SK-N-SH (cell line): ENCODE measurements at regions not wholly inside any gene's neighbourhood (a gene's known extent, or its start where the extent isn't known, plus 50 kb on each side); places are given as distances from the start of the nearest gene placed in this dataset.

Experiments
- CTCF ChIA-PET: fragments of 300-600, 350-600 bp; formaldehyde crosslinking; extraction: SDS; loops from one replicate; lab custom pipeline; 2021; lab: Yijun Ruan, JAX
- POLR2A ChIA-PET: fragments of 350-600 bp; sonication (Branson Sonifier 250); formaldehyde crosslinking; extraction: SDS; loops from one replicate; lab custom pipeline; 2020; ENCODE audit warnings: antibody characterized with exemption, inconsistent platforms; lab: Yijun Ruan, JAX
- DNase-seq: peaks from one replicate; pipeline ENCODE4 v3.0.0; 2012
- H2AFZ ChIP-seq: fragments of 200-600 bp; sonication (generic); 2 replicates; pipeline ENCODE4 v1.8.1; 2016; ENCODE audit warnings: antibody characterized with exemption, mild to moderate bottlenecking, low read depth
- H3F3A ChIP-seq: fragments of 200-600 bp; sonication (generic); replicated peaks from 2 replicates; pipeline ENCODE3; 2016; ENCODE audit warnings: antibody characterized with exemption, mild to moderate bottlenecking; ENCODE audit not compliant: insufficient read depth
- H3K27ac ChIP-seq, 2 experiments: fragments of 200-500 bp in 1 of 2; fragments of 200-600 bp in 1 of 2; sonication (Bioruptor generic) in 1 of 2; sonication (generic), shearing (Covaris generic) in 1 of 2; 2 replicates each; pipeline versions ENCODE4 v1.5.1 to v1.6.1; 2014 to 2016; ENCODE audit warnings: low read depth in 2 of 2, inconsistent platforms in 1 of 2, low read length in 1 of 2, mild to moderate bottlenecking in 1 of 2, mixed read lengths in 1 of 2
- H3K27me3 ChIP-seq: fragments of 200-600 bp; sonication (generic), shearing (Covaris generic); 2 replicates; pipeline ENCODE4 v1.6.1; 2016; ENCODE audit warnings: mixed run types; ENCODE audit not compliant: insufficient read depth
- H3K36me3 ChIP-seq, 2 experiments: fragments of 200-500 bp in 1 of 2; fragments of 200-600 bp in 1 of 2; sonication (Bioruptor generic) in 1 of 2; sonication (generic) in 1 of 2; replicated peaks in 1 of 2; 2 replicates each; pipeline versions ENCODE3 to v1.5.1; 2014 to 2016; ENCODE audit warnings: low read length in 1 of 2, mild to moderate bottlenecking in 1 of 2; ENCODE audit not compliant: insufficient read depth in 2 of 2, control insufficient read depth in 1 of 2
- H3K4me1 ChIP-seq, 2 experiments: fragments of 200-500 bp in 1 of 2; fragments of 200-600 bp in 1 of 2; sonication (Bioruptor generic) in 1 of 2; sonication (generic), shearing (Covaris generic) in 1 of 2; 2 replicates each; pipeline versions ENCODE4 v1.5.1 to v1.6.1; 2014 to 2016; ENCODE audit warnings: low read depth in 1 of 2, low read length in 1 of 2, mixed run types in 1 of 2; ENCODE audit not compliant: insufficient read depth in 2 of 2, control insufficient read depth in 1 of 2
- H3K4me2 ChIP-seq: fragments of 200-600 bp; sonication (generic), shearing (Covaris generic); 2 replicates; pipeline ENCODE4 v1.6.1; 2017; ENCODE audit warnings: mixed run types
- H3K4me3 ChIP-seq, 2 experiments: fragments of 200-500 bp in 1 of 2; fragments of 200-600 bp in 1 of 2; sonication (Bioruptor generic) in 1 of 2; sonication (generic), shearing (Covaris generic) in 1 of 2; 2 replicates each; pipeline versions ENCODE4 v1.5.1 to v1.8.1; 2014 to 2016; ENCODE audit warnings: low read depth in 2 of 2, inconsistent platforms in 1 of 2, low read length in 1 of 2, mild to moderate bottlenecking in 1 of 2, mixed read lengths in 1 of 2, moderate library complexity in 1 of 2
- H3K79me2 ChIP-seq: fragments of 200-600 bp; sonication (generic); 2 replicates; pipeline ENCODE4 v1.8.1; 2017; ENCODE audit warnings: mild to moderate bottlenecking; ENCODE audit not compliant: insufficient read depth
- H3K9ac ChIP-seq: fragments of 200-600 bp; sonication (generic); 2 replicates; pipeline ENCODE4 v1.6.1; 2017; ENCODE audit warnings: mixed run types
- H3K9me2 ChIP-seq: fragments of 200-600 bp; sonication (generic); 2 replicates; pipeline ENCODE4 v1.6.1; 2017; ENCODE audit warnings: mixed run types
- H3K9me3 ChIP-seq: fragments of 200-600 bp; sonication (generic); 2 replicates; pipeline ENCODE4 v1.6.1; 2017; ENCODE audit warnings: mixed run types, mild to moderate bottlenecking, moderate library complexity
- H4K20me1 ChIP-seq: fragments of 200-600 bp; sonication (generic); 2 replicates; pipeline ENCODE4 v1.6.1; 2017; ENCODE audit warnings: mild to moderate bottlenecking, mixed run types; ENCODE audit not compliant: insufficient read depth
- CTCF ChIP-seq: fragments of 200-600 bp; sonication (generic); IDR thresholded peaks from 2 replicates; pipeline ENCODE4 v1.6.1; 2017; ENCODE audit warnings: antibody characterized with exemption, mild to moderate bottlenecking, moderate library complexity
- FOSL2 ChIP-seq: IDR thresholded peaks from 2 replicates; pipeline ENCODE4 v1.4.0; 2012; ENCODE audit warnings: low read depth, mild to moderate bottlenecking, moderate library complexity, borderline replicate concordance
- FOXJ3 ChIP-seq: sonication (generic); formaldehyde crosslinking; IDR thresholded peaks from 2 replicates; pipeline ENCODE4 v1.5.1; 2020; ENCODE audit warnings: mild to moderate bottlenecking, missing genetic modification reagents
- FOXM1 ChIP-seq: IDR thresholded peaks from 2 replicates; pipeline ENCODE4 v1.4.0; 2012; ENCODE audit warnings: low read depth, mild to moderate bottlenecking
- GABPA ChIP-seq: IDR thresholded peaks from 2 replicates; pipeline ENCODE4 v1.4.0; 2012; ENCODE audit warnings: low read depth, mild to moderate bottlenecking
- JUND ChIP-seq: IDR thresholded peaks from 2 replicates; pipeline ENCODE4 v1.4.0; 2012
- RAD21 ChIP-seq: IDR thresholded peaks from 2 replicates; pipeline ENCODE4 v1.6.1; 2012; ENCODE audit warnings: mild to moderate bottlenecking, low read length
- RXRA ChIP-seq: IDR thresholded peaks from 2 replicates; pipeline ENCODE4 v1.4.0; 2012; ENCODE audit warnings: low read depth, mild to moderate bottlenecking, borderline replicate concordance
- SMC3 ChIP-seq: IDR thresholded peaks from 2 replicates; pipeline ENCODE4 v1.6.1; 2012; ENCODE audit warnings: low read depth, low read length, improper control_type of control experiment
- TCF12 ChIP-seq: IDR thresholded peaks from 2 replicates; pipeline ENCODE4 v1.4.0; 2012
- USF1 ChIP-seq: IDR thresholded peaks from 2 replicates; pipeline ENCODE4 v1.4.0; 2012; ENCODE audit warnings: low read depth, borderline replicate concordance
- WGBS: methylation state at CpG from one replicate; pipeline ENCODE4 v1.1.6; 2017; ENCODE audit warnings: low lambda C conversion rate; 5-methylcytosine and 5-hydroxymethylcytosine counted together
- TF ChIP-seq, protein P1 (sequence below): IDR thresholded peaks from 2 replicates; pipeline ENCODE4 v1.4.0; 2012; ENCODE audit warnings: low read depth, borderline replicate concordance
- TF ChIP-seq, protein P2 (sequence below): IDR thresholded peaks from 2 replicates; pipeline ENCODE4; 2012
- TF ChIP-seq, protein P3 (sequence below): fragments of 150-350 bp; IDR thresholded peaks from 2 replicates; pipeline ENCODE4 v1.6.1; 2017; ENCODE audit warnings: antibody characterized with exemption, low read length, low read depth, borderline replicate concordance

DNA sequence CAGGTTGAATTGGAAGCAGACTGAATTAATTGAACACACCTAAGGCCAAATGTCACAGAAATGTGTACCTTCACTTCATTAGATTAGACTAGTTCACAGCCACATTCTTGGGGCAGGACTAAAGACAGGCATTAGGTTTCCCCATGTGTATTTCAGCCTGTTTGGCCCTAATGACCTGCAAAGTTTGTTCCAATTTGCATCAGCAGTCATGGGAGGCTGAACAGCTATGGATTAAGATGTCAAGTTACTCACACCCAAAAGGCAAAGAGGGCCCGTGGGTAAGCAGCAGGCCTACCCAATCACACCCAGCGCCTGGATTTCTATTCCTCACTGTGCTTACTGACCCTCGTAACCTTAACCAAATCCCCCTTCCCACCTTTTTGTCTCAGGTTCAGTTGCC is 99.6 kb upstream of the RIOK3 start:
- H3K4me3 ChIP-seq = no peak overlapping the region
- H3K27me3 ChIP-seq = no peaks in the 10 kb centered on the region
- no peaks in the 10 kb centered on the region for H4K20me1 ChIP-seq
- no peak overlapping the region for H2AFZ ChIP-seq
- no peak for DNase-seq
- no peaks in the 10 kb centered on the region for H3K9me2 ChIP-seq
- H3K9me3 ChIP-seq = no peaks in the 10 kb centered on the region
- TF ChIP-seq RXRA (no peak), RAD21 (no peak), CTCF (no peak), GABPA (no peak), SMC3 (no peak)
- TF ChIP-seq, protein P1, sequence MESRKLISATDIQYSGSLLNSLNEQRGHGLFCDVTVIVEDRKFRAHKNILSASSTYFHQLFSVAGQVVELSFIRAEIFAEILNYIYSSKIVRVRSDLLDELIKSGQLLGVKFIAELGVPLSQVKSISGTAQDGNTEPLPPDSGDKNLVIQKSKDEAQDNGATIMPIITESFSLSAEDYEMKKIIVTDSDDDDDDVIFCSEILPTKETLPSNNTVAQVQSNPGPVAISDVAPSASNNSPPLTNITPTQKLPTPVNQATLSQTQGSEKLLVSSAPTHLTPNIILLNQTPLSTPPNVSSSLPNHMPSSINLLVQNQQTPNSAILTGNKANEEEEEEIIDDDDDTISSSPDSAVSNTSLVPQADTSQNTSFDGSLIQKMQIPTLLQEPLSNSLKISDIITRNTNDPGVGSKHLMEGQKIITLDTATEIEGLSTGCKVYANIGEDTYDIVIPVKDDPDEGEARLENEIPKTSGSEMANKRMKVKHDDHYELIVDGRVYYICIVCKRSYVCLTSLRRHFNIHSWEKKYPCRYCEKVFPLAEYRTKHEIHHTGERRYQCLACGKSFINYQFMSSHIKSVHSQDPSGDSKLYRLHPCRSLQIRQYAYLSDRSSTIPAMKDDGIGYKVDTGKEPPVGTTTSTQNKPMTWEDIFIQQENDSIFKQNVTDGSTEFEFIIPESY = no peak
- H3F3A ChIP-seq = no peaks in the 10 kb centered on the region
- H3K9ac ChIP-seq = no peak overlapping the region
- no peaks in the 10 kb centered on the region for H3K79me2 ChIP-seq
- CTCF ChIA-PET = no interaction called here
- 50% methylated on average over 2 of the region's 3 CpGs for WGBS
- no peak overlapping the region for H3K27ac ChIP-seq
- H3K4me1 ChIP-seq = peaks cover 0 to 10% of the 10 kb centered on the region in 2 experiments; a peak in 2 of 4 replicates
- peaks cover 5 to 18% of the 10 kb centered on the region in 2 experiments for H3K36me3 ChIP-seq
- no peak overlapping the region for H3K4me2 ChIP-seq
- POLR2A ChIA-PET = no interaction called here

- H3F3A ChIP-seq = no peaks in the 10 kb centered on the region
- no peaks in the 10 kb centered on the region for H4K20me1 ChIP-seq
- H3K4me1 ChIP-seq = peaks cover 0 to 10% of the 10 kb centered on the region in 2 experiments; a peak in 2 of 4 replicates
- H3K9ac ChIP-seq = no peak overlapping the region
- H3K4me3 ChIP-seq = no peak overlapping the region
- POLR2A ChIA-PET = no interaction called here
- WGBS = 42% methylated on average over 4 of the region's 4 CpGs
- no peaks in the 10 kb centered on the region for H3K27me3 ChIP-seq
- H3K4me2 ChIP-seq = no peak overlapping the region
- H3K27ac ChIP-seq = no peak overlapping the region
- TF ChIP-seq CTCF (no peak), TCF12 (peak; percentile 38), FOXM1 (no peak), USF1 (no peak), JUND (peak; percentile 54), FOXJ3 (CRISPR knock-in tag) (no peak), FOSL2 (peak; percentile 77)
- TF ChIP-seq, protein P2, sequence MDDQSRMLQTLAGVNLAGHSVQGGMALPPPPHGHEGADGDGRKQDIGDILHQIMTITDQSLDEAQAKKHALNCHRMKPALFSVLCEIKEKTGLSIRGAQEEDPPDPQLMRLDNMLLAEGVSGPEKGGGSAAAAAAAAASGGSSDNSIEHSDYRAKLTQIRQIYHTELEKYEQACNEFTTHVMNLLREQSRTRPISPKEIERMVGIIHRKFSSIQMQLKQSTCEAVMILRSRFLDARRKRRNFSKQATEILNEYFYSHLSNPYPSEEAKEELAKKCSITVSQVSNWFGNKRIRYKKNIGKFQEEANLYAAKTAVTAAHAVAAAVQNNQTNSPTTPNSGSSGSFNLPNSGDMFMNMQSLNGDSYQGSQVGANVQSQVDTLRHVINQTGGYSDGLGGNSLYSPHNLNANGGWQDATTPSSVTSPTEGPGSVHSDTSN = peak; percentile 87
- TF ChIP-seq, protein P3, sequence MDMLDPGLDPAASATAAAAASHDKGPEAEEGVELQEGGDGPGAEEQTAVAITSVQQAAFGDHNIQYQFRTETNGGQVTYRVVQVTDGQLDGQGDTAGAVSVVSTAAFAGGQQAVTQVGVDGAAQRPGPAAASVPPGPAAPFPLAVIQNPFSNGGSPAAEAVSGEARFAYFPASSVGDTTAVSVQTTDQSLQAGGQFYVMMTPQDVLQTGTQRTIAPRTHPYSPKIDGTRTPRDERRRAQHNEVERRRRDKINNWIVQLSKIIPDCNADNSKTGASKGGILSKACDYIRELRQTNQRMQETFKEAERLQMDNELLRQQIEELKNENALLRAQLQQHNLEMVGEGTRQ = no peak
- H3K36me3 ChIP-seq = peaks cover 5 to 10% of the 10 kb centered on the region in 2 experiments
- H2AFZ ChIP-seq = no peak overlapping the region
- CTCF ChIA-PET = interaction anchor here (1.0 kb wide), 1 partner anchor 219 kb away, joined by 3 read pairs; the partner anchor contains the start of gene CABLES1
- no peaks in the 10 kb centered on the region for H3K9me3 ChIP-seq
- DNase-seq = no peak
- no peaks in the 10 kb centered on the region for H3K79me2 ChIP-seq
- H3K9me2 ChIP-seq = no peaks in the 10 kb centered on the region
Observed at GRCh38 chr18:23354625-23355024, 98.5 kb upstream of the RIOK3 start.
